Tibial artery (tissue), 4 donors: ENCODE measurements at regions not wholly inside any gene's neighbourhood (a gene's known extent, or its start where the extent isn't known, plus 50 kb on each side); places are given as distances from the start of the nearest gene placed in this dataset.

Experiments used
- DNase-seq, 2 donors: peaks; one replicate each; pipeline ENCODE4 v3.0.0-alpha.2; 2019
- H3K27ac ChIP-seq, 2 donors: fragments of 200-600 bp; sonication (generic) in 1 of 2; 1 replicate in 1 of 2; 2 replicates in 1 of 2; pipeline ENCODE4 v1.5.1; 2018 to 2019; ENCODE audit warnings: mild to moderate bottlenecking in 1 of 2
- H3K27me3 ChIP-seq, 2 donors: fragments of 200-600 bp; sonication (generic) in 1 of 2; one replicate each; pipeline versions ENCODE4 v1.5.1 to v1.6.0; 2016 to 2019
- H3K36me3 ChIP-seq, 3 donors: fragments of 200-600 bp; sonication (generic) in 2 of 3; one replicate each; pipeline ENCODE4 v1.5.1; 2016 to 2019; ENCODE audit warnings: mild to moderate bottlenecking in 2 of 3
- H3K4me1 ChIP-seq, 4 donors: fragments of 200-600 bp; sonication (generic) in 2 of 4; 1 replicate in 3 of 4; 2 replicates in 1 of 4; pipeline ENCODE4 v1.5.1; 2016 to 2019
- H3K4me3 ChIP-seq, 2 donors: fragments of 200-600 bp; sonication (generic) in 1 of 2; 1 replicate in 1 of 2; 2 replicates in 1 of 2; pipeline ENCODE4 v1.5.1; 2018 to 2019; ENCODE audit warnings: mild to moderate bottlenecking in 2 of 2
- H3K9me3 ChIP-seq, 3 donors: fragments of 200-600 bp; sonication (generic) in 1 of 3; one replicate each; pipeline ENCODE4 v1.5.1; 2016 to 2019
- CTCF ChIP-seq, 2 experiments: fragments of 200-600 bp in 1 of 2; fragments of 450-650 bp in 1 of 2; IDR thresholded peaks; one replicate each; pipeline ENCODE4 v1.5.1; 2017 to 2019; ENCODE audit warnings: antibody characterized with exemption in 2 of 2, mild to moderate bottlenecking in 1 of 2, moderate library complexity in 1 of 2
- intact Hi-C: fragments of 100-400 bp; cut with DNase I; formaldehyde crosslinking; loops from one replicate; pipeline ENCODE4 v1.15.0; 2023; ENCODE audit warnings: low total_unique reads

- Histone ChIP-seq H3K4me1 (peaks cover 0 to 9% (median 0%) of the 10 kb centered on the region in 4 donors), H3K4me3 (no peak overlapping the region), H3K9me3 (no peaks in the 10 kb centered on the region), H3K36me3 (no peaks in the 10 kb centered on the region), H3K27me3 (no peaks in the 10 kb centered on the region), H3K27ac (no peak overlapping the region)
- intact Hi-C loops, result no loop called here
- no peak for TF ChIP-seq CTCF (IDR thresholded peaks at IDR 0.05)
- DNase-seq, result no peak
Measured at GRCh38 chr1:82214606-82215005, 413.9 kb downstream of the ADGRL2 start.

DNA sequence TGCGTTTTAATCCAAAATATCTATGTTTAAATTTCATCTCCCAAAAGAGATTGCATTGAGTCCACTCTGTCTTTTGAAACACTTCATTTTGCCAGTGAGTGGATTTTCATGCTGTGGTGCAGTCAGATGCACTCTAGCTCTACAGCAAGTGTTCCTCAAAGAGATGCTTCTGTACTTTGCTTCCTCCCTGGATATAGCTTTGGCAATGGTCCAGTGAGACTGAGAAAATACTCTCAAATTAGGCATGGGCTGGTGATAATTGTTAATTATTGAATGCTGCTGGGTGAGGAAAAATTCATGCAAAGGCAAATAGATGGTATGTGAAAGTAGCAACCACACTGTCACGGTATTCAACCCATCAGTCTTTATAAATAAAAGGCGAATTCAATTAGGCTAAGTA is 396.9 kb downstream of the ADGRL2 start:
- DNase-seq, result no peak
- no peak for TF ChIP-seq CTCF (IDR thresholded peaks at IDR 0.05)
- Histone ChIP-seq H3K27ac (no peak overlapping the region), H3K9me3 (no peaks in the 10 kb centered on the region), H3K27me3 (no peaks in the 10 kb centered on the region), H3K4me1 (no peaks in the 10 kb centered on the region), H3K36me3 (no peaks in the 10 kb centered on the region), H3K4me3 (no peak overlapping the region)
- intact Hi-C loops, result no loop called here

GRCh38 chr1:82195245-82195644 is 394.5 kb downstream of the ADGRL2 start:
- Histone ChIP-seq H3K4me3 (no peak overlapping the region), H3K27me3 (no peaks in the 10 kb centered on the region), H3K9me3 (no peaks in the 10 kb centered on the region), H3K27ac (no peak overlapping the region), H3K36me3 (no peaks in the 10 kb centered on the region), H3K4me1 (no peaks in the 10 kb centered on the region)
- TF ChIP-seq CTCF (IDR thresholded peaks at IDR 0.05), result no peak
- intact Hi-C loops, result no loop called here
- no peak for DNase-seq

DNA sequence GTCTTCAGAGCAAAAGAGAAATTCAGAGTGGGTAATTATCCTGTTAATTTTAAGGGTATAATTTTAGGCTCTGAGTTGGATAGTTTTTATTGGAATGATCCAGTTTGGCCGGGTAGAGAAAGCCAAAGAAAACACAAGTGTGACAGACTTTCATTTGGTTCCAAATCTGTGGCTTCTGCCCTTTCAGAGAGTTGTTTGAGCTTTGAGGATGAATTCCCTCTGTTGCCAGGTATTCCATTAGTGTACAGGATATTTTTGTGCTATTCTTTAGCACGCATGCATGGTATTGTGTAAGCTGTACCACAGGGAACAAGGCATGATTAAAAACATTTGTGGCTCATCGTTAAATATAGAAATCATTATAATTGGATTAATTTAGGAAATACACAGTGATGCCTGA is 384.4 kb downstream of the ADGRL2 start:
- intact Hi-C loops, result no loop called here
- Histone ChIP-seq H3K9me3 (no peaks in the 10 kb centered on the region), H3K4me1 (peaks cover 0 to 11% (median 8%) of the 10 kb centered on the region in 4 donors), H3K4me3 (no peak overlapping the region), H3K27me3 (no peaks in the 10 kb centered on the region), H3K27ac (no peak overlapping the region), H3K36me3 (no peaks in the 10 kb centered on the region)
- DNase-seq, result no peak
- TF ChIP-seq CTCF (IDR thresholded peaks at IDR 0.05), result no peak

GRCh38 chr1:82181846-82182245 is 381.1 kb downstream of the ADGRL2 start:
- Histone ChIP-seq H3K27me3 (no peaks in the 10 kb centered on the region), H3K27ac (no peak overlapping the region), H3K9me3 (no peaks in the 10 kb centered on the region), H3K36me3 (no peaks in the 10 kb centered on the region), H3K4me1 (peaks cover 0 to 11% (median 8%) of the 10 kb centered on the region in 4 donors), H3K4me3 (no peak overlapping the region)
- no peak for TF ChIP-seq CTCF (IDR thresholded peaks at IDR 0.05)
- DNase-seq, result no peak
- intact Hi-C loops, result no loop called here

GRCh38 chr1:82179131-82179530 is 378.4 kb downstream of the ADGRL2 start:
- intact Hi-C loops, result no loop called here
- TF ChIP-seq CTCF (IDR thresholded peaks at IDR 0.05), result no peak

More at GRCh38 chr1:82179131-82179530, 378.4 kb downstream of the ADGRL2 start:
- H3K9me3 ChIP-seq, result no peaks in the 10 kb centered on the region
- no peaks in the 10 kb centered on the region for H3K4me1 ChIP-seq
- no peak overlapping the region for H3K27ac ChIP-seq
- no peaks in the 10 kb centered on the region for H3K36me3 ChIP-seq
- H3K4me3 ChIP-seq, result no peak overlapping the region
- no peak for DNase-seq
- H3K27me3 ChIP-seq, result no peaks in the 10 kb centered on the region
